Mammary epithelial cell (primary cell): ENCODE measurements at regions not wholly inside any gene's neighbourhood (a gene's known extent, or its start where the extent isn't known, plus 50 kb on each side); places are given as distances from the start of the nearest gene placed in this dataset.

Experiments used
- CTCF ChIP-seq, 2 donors: IDR thresholded peaks in 1 of 2; conservative IDR thresholded peaks in 1 of 2; 2 replicates each; pipeline ENCODE4 v1.5.1; 2011 to 2012; ENCODE audit warnings: inconsistent platforms in 2 of 2, low read length in 2 of 2, mild to moderate bottlenecking in 2 of 2, control low read depth in 1 of 2, low read depth in 1 of 2; ENCODE audit not compliant: insufficient read depth in 1 of 2; ENCODE audit errors: extremely low read depth in 1 of 2
- EZH2 ChIP-seq: IDR thresholded peaks from 2 replicates; pipeline ENCODE4 v1.6.1; 2012; ENCODE audit warnings: low read length, inconsistent platforms, borderline replicate concordance

- TF ChIP-seq CTCF (conservative IDR thresholded peaks at IDR 0.05 in 1 of 2, IDR thresholded peaks at IDR 0.05 in 1 of 2; ENCODE audit: extremely low read depth in 1 of 2, insufficient read depth in 1 of 2, low read depth in 1 of 2, low read length in 2 of 2): no peak
- TF ChIP-seq EZH2: no peak
Observed at GRCh38 chr7:88458279-88458678, 151.6 kb upstream of the STEAP4 start.
